ENCODE measurements at regions not wholly inside any gene's neighbourhood (a gene's known extent, or its start where the extent isn't known, plus 50 kb on each side); places are given as distances from the start of the nearest gene placed in this dataset.
"Not testable (repeated sequence)": the region's sequence is repeated elsewhere in the genome, so short reads cannot be mapped to it uniquely, and the experiment has no call there.

GRCh38 chr7:115319541-115319940, 397.6 kb downstream of the MDFIC start:
- CTCF ChIA-PET: no interaction called here
- H3K79me2 ChIP-seq (ENCODE audit: low read depth): no peaks in the 10 kb centered on the region
- POLR2A ChIA-PET (ENCODE audit: unreplicated experiment): interaction anchor here (0.6 kb wide), 1 partner anchor 38 kb away, joined by 4 read pairs; no protein-coding TSS in a partner anchor
- no TSS peak for BruUV-seq (replicated peaks)
- H3K4me3 ChIP-seq: no peak overlapping the region
- no peaks in the 10 kb centered on the region for H3K9me3 ChIP-seq (ENCODE audit: insufficient read depth, low read depth)
- no peaks in the 10 kb centered on the region for H3K27me3 ChIP-seq (ENCODE audit: insufficient read depth, low read depth)
- no peak for TF ChIP-seq CTCF (conservative IDR thresholded peaks at IDR 0.05)
- TF ChIP-seq EZH2 (IDR thresholded peaks at IDR 0.05; ENCODE audit: low read depth): no peak
- H3K4me1 ChIP-seq (replicated peaks; ENCODE audit: insufficient read depth): no peaks in the 10 kb centered on the region
- no peaks in the 10 kb centered on the region for H3K36me3 ChIP-seq (ENCODE audit: low read depth)
- no peak for DNase-seq
- no peaks in the 10 kb centered on the region for H3F3A ChIP-seq (ENCODE audit: insufficient read depth, low read depth)
- no peaks in the 10 kb centered on the region for H4K20me1 ChIP-seq (ENCODE audit: insufficient read depth)
- no peak overlapping the region for H3K4me2 ChIP-seq
- intact Hi-C loops (cut with micrococcal nuclease; ENCODE audit: unreplicated experiment): no loop called here
- H3K9me2 ChIP-seq (ENCODE audit: insufficient read depth): no peaks in the 10 kb centered on the region
- H3K27ac ChIP-seq: no peak overlapping the region
- no peak overlapping the region for H2AFZ ChIP-seq

- H3K79me2 ChIP-seq (ENCODE audit: low read depth); H3K9me3 ChIP-seq (ENCODE audit: insufficient read depth, low read depth); H3K9me2 ChIP-seq (ENCODE audit: insufficient read depth); H2AFZ ChIP-seq; H4K20me1 ChIP-seq (ENCODE audit: insufficient read depth); H3K4me3 ChIP-seq; CTCF ChIA-PET; H3K27ac ChIP-seq; DNase-seq; intact Hi-C loops (cut with micrococcal nuclease; ENCODE audit: unreplicated experiment); BruUV-seq (replicated peaks); H3F3A ChIP-seq (ENCODE audit: insufficient read depth, low read depth); H3K4me1 ChIP-seq (replicated peaks; ENCODE audit: insufficient read depth); POLR2A ChIA-PET (ENCODE audit: unreplicated experiment); H3K27me3 ChIP-seq (ENCODE audit: insufficient read depth, low read depth); H3K4me2 ChIP-seq; H3K36me3 ChIP-seq (ENCODE audit: low read depth): not testable (repeated sequence)
Measured at GRCh38 chr7:115310316-115310715, 388.4 kb downstream of the MDFIC start.

- POLR2A ChIA-PET (ENCODE audit: unreplicated experiment): interaction anchor here (0.7 kb wide), 1 partner anchor 9 kb away, joined by 5 read pairs; no protein-coding TSS in a partner anchor
- no peak for DNase-seq
Measured at GRCh38 chr7:115306586-115306985, 384.7 kb downstream of the MDFIC start.

More at GRCh38 chr7:115306586-115306985, 384.7 kb downstream of the MDFIC start:
- H3K36me3 ChIP-seq (ENCODE audit: low read depth): no peaks in the 10 kb centered on the region
- no peaks in the 10 kb centered on the region for H3K27me3 ChIP-seq (ENCODE audit: insufficient read depth, low read depth)
- no peak for TF ChIP-seq CTCF (conservative IDR thresholded peaks at IDR 0.05)
- TF ChIP-seq EZH2 (IDR thresholded peaks at IDR 0.05; ENCODE audit: low read depth): no peak
- H2AFZ ChIP-seq: no peak overlapping the region
- H3K4me2 ChIP-seq: no peak overlapping the region
- no peaks in the 10 kb centered on the region for H4K20me1 ChIP-seq (ENCODE audit: insufficient read depth)
- no peaks in the 10 kb centered on the region for H3K79me2 ChIP-seq (ENCODE audit: low read depth)
- no peaks in the 10 kb centered on the region for H3K9me2 ChIP-seq (ENCODE audit: insufficient read depth)
- no peaks in the 10 kb centered on the region; the same call in 1 of the 2 replicates for H3K9me3 ChIP-seq (ENCODE audit: insufficient read depth, low read depth)
- H3K27ac ChIP-seq: no peak overlapping the region
- no peaks in the 10 kb centered on the region for H3F3A ChIP-seq (ENCODE audit: insufficient read depth, low read depth)
- intact Hi-C loops (cut with micrococcal nuclease; ENCODE audit: unreplicated experiment): no loop called here
- no peak overlapping the region for H3K4me3 ChIP-seq
- CTCF ChIA-PET: no interaction called here
- no TSS peak for BruUV-seq (replicated peaks)
- H3K4me1 ChIP-seq (replicated peaks; ENCODE audit: insufficient read depth): no peaks in the 10 kb centered on the region

Measured in PC-9 (cell line).